HEK293 (cell line): ENCODE measurements at regions not wholly inside any gene's neighbourhood (a gene's known extent, or its start where the extent isn't known, plus 50 kb on each side); places are given as distances from the start of the nearest gene placed in this dataset.

Experiments used
- CTCF ChIA-PET: fragments of 350-600 bp; formaldehyde crosslinking; extraction: SDS; loops from one replicate; lab custom pipeline; 2021; ENCODE audit warnings: antibody characterized with exemption; lab: Yijun Ruan, JAX
- POLR2A ChIA-PET: fragments of 300-600 bp; formaldehyde crosslinking; extraction: SDS; loops from one replicate; lab custom pipeline; 2020; ENCODE audit warnings: antibody characterized with exemption, inconsistent platforms; lab: Yijun Ruan, JAX
- H3K27ac ChIP-seq: fragments of 200-500 bp; sonication (Bioruptor generic); 2 replicates; pipeline ENCODE4 v1.5.1; 2014; ENCODE audit warnings: low read depth, low read length, control low read depth, inconsistent platforms; ENCODE audit errors: extremely low read depth
- H3K36me3 ChIP-seq, 2 experiments: fragments of 200-500 bp in 1 of 2; sonication (Bioruptor generic) in 1 of 2; 1 replicate in 1 of 2; 2 replicates in 1 of 2; pipeline ENCODE4 v1.5.1; 2014 to 2017; ENCODE audit warnings: inconsistent platforms in 2 of 2, low read length in 2 of 2; ENCODE audit not compliant: control insufficient read depth in 2 of 2, insufficient read depth in 1 of 2
- H3K4me1 ChIP-seq: fragments of 200-500 bp; sonication (Bioruptor generic); 2 replicates; pipeline ENCODE4 v1.5.1; 2014; ENCODE audit warnings: mild to moderate bottlenecking, low read length, inconsistent platforms; ENCODE audit not compliant: control insufficient read depth, insufficient read depth
- H3K4me3 ChIP-seq: 2 replicates; pipeline ENCODE4 v1.5.1; 2011; ENCODE audit warnings: low read depth, mild to moderate bottlenecking, control low read depth, low read length, moderate library complexity
- H3K9me3 ChIP-seq: fragments of 200-500 bp; sonication (Bioruptor generic); 2 replicates; pipeline ENCODE4 v1.5.1; 2014; ENCODE audit warnings: low read depth, low read length, inconsistent platforms; ENCODE audit not compliant: control insufficient read depth, insufficient read depth
- EGR2 ChIP-seq: fragments of 450-650 bp; formaldehyde crosslinking; IDR thresholded peaks from 2 replicates; pipeline ENCODE4 v1.5.1; 2016; ENCODE audit warnings: low read depth, missing biosample characterization, missing genetic modification characterization
- IKZF3 ChIP-seq: fragments of 450-650 bp; IDR thresholded peaks from 2 replicates; pipeline ENCODE4 v1.5.0; 2018; ENCODE audit warnings: missing biosample characterization, mild to moderate bottlenecking, missing genetic modification characterization, moderate library complexity
- KLF9 ChIP-seq: fragments of 450-650 bp; formaldehyde crosslinking; IDR thresholded peaks from 2 replicates; pipeline ENCODE4 v1.5.1; 2016; ENCODE audit warnings: missing biosample characterization, missing genetic modification characterization, low read depth
- PBX3 ChIP-seq: sonication (generic); formaldehyde crosslinking; IDR thresholded peaks from 2 replicates; pipeline ENCODE4 v1.8.1; 2022; ENCODE audit warnings: mild to moderate bottlenecking, moderate library complexity, missing genetic modification reagents
- ZBTB1 ChIP-seq: fragments of 450-650 bp; formaldehyde crosslinking; IDR thresholded peaks from 2 replicates; pipeline ENCODE4 v1.5.1; 2016; ENCODE audit warnings: missing biosample characterization, missing genetic modification characterization
- ZBTB48 ChIP-seq: fragments of 450-650 bp; formaldehyde crosslinking; IDR thresholded peaks from 2 replicates; pipeline ENCODE4 v1.5.1; 2016; ENCODE audit warnings: missing biosample characterization, missing genetic modification characterization
- ZNF114 ChIP-seq: fragments of 450-650 bp; formaldehyde crosslinking; IDR thresholded peaks from 2 replicates; pipeline ENCODE4 v1.5.0; 2017; ENCODE audit warnings: missing biosample characterization, missing genetic modification characterization
- ZNF169 ChIP-seq: fragments of 450-650 bp; formaldehyde crosslinking; IDR thresholded peaks from 2 replicates; pipeline ENCODE4 v1.5.1; 2016; ENCODE audit warnings: missing biosample characterization, missing genetic modification characterization
- ZNF24 ChIP-seq: fragments of 450-650 bp; formaldehyde crosslinking; IDR thresholded peaks from 2 replicates; pipeline ENCODE4 v1.5.1; 2016; ENCODE audit warnings: missing biosample characterization, missing genetic modification characterization
- ZNF391 ChIP-seq: fragments of 450-650 bp; formaldehyde crosslinking; IDR thresholded peaks from 2 replicates; pipeline ENCODE4 v1.5.1; 2016; ENCODE audit warnings: low read depth, missing biosample characterization, missing genetic modification characterization, borderline replicate concordance
- ZNF398 ChIP-seq: fragments of 450-650 bp; formaldehyde crosslinking; IDR thresholded peaks from 2 replicates; pipeline ENCODE4 v1.5.1; 2017; ENCODE audit warnings: missing biosample characterization, missing genetic modification characterization
- ZNF449 ChIP-seq: fragments of 450-650 bp; formaldehyde crosslinking; IDR thresholded peaks from 2 replicates; pipeline ENCODE4 v1.5.1; 2017; ENCODE audit warnings: missing biosample characterization, mild to moderate bottlenecking, missing genetic modification characterization, moderate library complexity
- ZNF530 ChIP-seq: fragments of 450-650 bp; formaldehyde crosslinking; IDR thresholded peaks from 2 replicates; pipeline ENCODE4 v1.5.1; 2016; ENCODE audit warnings: low read depth, missing biosample characterization, missing genetic modification characterization
- ZNF639 ChIP-seq: fragments of 450-650 bp; formaldehyde crosslinking; IDR thresholded peaks from 2 replicates; pipeline ENCODE4 v1.5.1; 2016; ENCODE audit warnings: missing biosample characterization, missing genetic modification characterization
- ZNF677 ChIP-seq: fragments of 450-650 bp; IDR thresholded peaks from 2 replicates; pipeline ENCODE4 v1.5.0; 2018; ENCODE audit warnings: missing biosample characterization, mild to moderate bottlenecking, missing genetic modification characterization, moderate library complexity
- ZNF707 ChIP-seq: fragments of 450-650 bp; formaldehyde crosslinking; IDR thresholded peaks from 2 replicates; pipeline ENCODE4 v1.5.1; 2016; ENCODE audit warnings: missing biosample characterization, missing genetic modification characterization
- ZNF792 ChIP-seq: fragments of 450-650 bp; formaldehyde crosslinking; IDR thresholded peaks from 2 replicates; pipeline ENCODE4 v1.5.1; 2016; ENCODE audit warnings: missing biosample characterization, missing genetic modification characterization
- ZNF830 ChIP-seq: fragments of 450-650 bp; IDR thresholded peaks from 2 replicates; pipeline ENCODE4 v1.5.0; 2018; ENCODE audit warnings: missing biosample characterization, missing genetic modification characterization, low read depth, mild to moderate bottlenecking, moderate library complexity
- ZSCAN30 ChIP-seq: fragments of 450-650 bp; IDR thresholded peaks from 2 replicates; pipeline ENCODE4 v1.5.1; 2018; ENCODE audit warnings: missing biosample characterization, mild to moderate bottlenecking, missing genetic modification characterization, moderate library complexity

- no peaks in the 10 kb centered on the region for H3K9me3 ChIP-seq
- CTCF ChIA-PET, result no interaction called here
- no peak overlapping the region for H3K4me3 ChIP-seq
- TF ChIP-seq ZNF707 (no peak), ZBTB1 (tag by site-specific recombination) (no peak), ZBTB48 (tag by site-specific recombination) (no peak), ZNF830 (tag by site-specific recombination) (no peak), PBX3 (CRISPR knock-in tag) (no peak), EGR2 (tag by site-specific recombination) (no peak), ZNF449 (tag by site-specific recombination) (no peak), ZNF391 (no peak)
- TF ChIP-seq, all 188 proteins: peak for 0
- no peak overlapping the region for H3K27ac ChIP-seq
- H3K36me3 ChIP-seq, result no peaks in the 10 kb centered on the region
- POLR2A ChIA-PET, result no interaction called here
- H3K4me1 ChIP-seq, result no peaks in the 10 kb centered on the region
Measured at GRCh38 chr1:113325022-113325421, 65.3 kb upstream of the MAGI3 start.

- CTCF ChIA-PET, result no interaction called here
- TF ChIP-seq ZNF677, result no peak
- no peak for TF ChIP-seq IKZF3 (tag by site-specific recombination)
- TF ChIP-seq ZNF530 (tag by site-specific recombination), result no peak
- TF ChIP-seq ZNF24, result no peak
- no peak for TF ChIP-seq ZNF639
- TF ChIP-seq ZNF792 (tag by site-specific recombination), result no peak
- TF ChIP-seq ZNF114 (tag by site-specific recombination), result no peak
- TF ChIP-seq ZNF398, result no peak
- TF ChIP-seq ZNF169 (tag by site-specific recombination), result no peak
- no peak for TF ChIP-seq ZSCAN30 (tag by site-specific recombination)
- TF ChIP-seq KLF9 (tag by site-specific recombination), result no peak
- TF ChIP-seq, all 188 proteins: peak for 0
- POLR2A ChIA-PET, result no interaction called here
Measured at GRCh38 chr1:113326976-113327375, 63.3 kb upstream of the MAGI3 start.

More at GRCh38 chr1:113326976-113327375, 63.3 kb upstream of the MAGI3 start:
- Histone ChIP-seq H3K4me3 (no peak overlapping the region), H3K9me3 (no peaks in the 10 kb centered on the region), H3K4me1 (no peaks in the 10 kb centered on the region), H3K36me3 (no peaks in the 10 kb centered on the region), H3K27ac (no peak overlapping the region)
